Calu3 (cell line): ENCODE measurements at regions not wholly inside any gene's neighbourhood (a gene's known extent, or its start where the extent isn't known, plus 50 kb on each side); places are given as distances from the start of the nearest gene placed in this dataset.

Source experiments
- BruUV-seq: library from RNA; stranded (reverse); fragments of 400-500 nt; replicated peaks from 2 replicates; lab custom pipeline; 2021; lab: Mats Ljungman, UMichigan
- CTCF ChIA-PET: fragments of 300-600 bp; sonication (Branson Sonifier 250); formaldehyde crosslinking; loops from one replicate; lab custom pipeline; 2022; ENCODE audit warnings: antibody characterized with exemption; lab: Charles Lee
- DNase-seq: peaks from one replicate; pipeline ENCODE4 v3.0.0; 2022
- H3K27ac Mint-ChIP-seq: one replicate; pipeline ENCODE4 v1.8.0; 2022; ENCODE audit warnings: mixed read lengths; ENCODE audit not compliant: unreplicated experiment
- H3K27me3 Mint-ChIP-seq: one replicate; pipeline ENCODE4 v1.8.0; 2022; ENCODE audit warnings: mixed read lengths; ENCODE audit not compliant: unreplicated experiment
- H3K36me3 Mint-ChIP-seq: one replicate; pipeline ENCODE4 v1.8.0; 2022; ENCODE audit warnings: mild to moderate bottlenecking, moderate library complexity, mixed read lengths; ENCODE audit not compliant: insufficient read depth, unreplicated experiment
- H3K4me1 Mint-ChIP-seq: one replicate; pipeline ENCODE4 v1.8.0; 2022; ENCODE audit warnings: mild to moderate bottlenecking, low read depth, mixed read lengths; ENCODE audit not compliant: unreplicated experiment
- H3K4me3 Mint-ChIP-seq: one replicate; pipeline ENCODE4 v1.8.0; 2022; ENCODE audit warnings: mild to moderate bottlenecking, low read depth, moderate library complexity, mixed read lengths; ENCODE audit not compliant: unreplicated experiment
- H3K9me3 Mint-ChIP-seq: one replicate; pipeline ENCODE4 v1.8.0; 2022; ENCODE audit warnings: low read depth, mixed read lengths; ENCODE audit not compliant: unreplicated experiment
- intact Hi-C: fragments of 100-400 bp; cut with micrococcal nuclease; formaldehyde crosslinking; loops from one replicate; pipeline ENCODE4 v1.10.0; 2022; ENCODE audit not compliant: unreplicated experiment
- TF ChIP-seq, protein P1 (sequence below): fragments of 200-600 bp; IDR thresholded peaks from one replicate; pipeline ENCODE4 v1.8.0; 2022; ENCODE audit warnings: antibody characterized with exemption; ENCODE audit not compliant: unreplicated experiment

DNA sequence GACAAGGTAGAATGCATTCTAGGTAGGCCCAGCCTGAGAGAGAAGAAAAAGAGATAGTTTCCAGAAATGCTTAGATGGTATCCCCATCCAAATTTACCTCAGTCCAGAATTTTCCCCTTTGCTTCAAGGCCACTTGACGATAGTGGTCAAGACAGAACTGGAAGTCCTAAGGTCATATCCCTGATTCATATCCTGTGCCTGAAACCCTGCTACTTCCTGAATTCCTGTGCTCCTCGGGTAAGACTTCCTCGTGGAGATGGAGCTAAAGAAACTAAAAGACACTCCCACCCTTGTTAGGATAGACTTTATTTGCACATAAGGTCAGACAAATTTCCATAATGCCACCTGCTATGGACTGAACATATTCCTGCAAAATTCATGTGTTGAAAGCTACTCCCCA lies 175.9 kb downstream of the EVX1 start:
- Mint-ChIP-seq H3K27ac (peak overlapping the region; percentile 82), H3K36me3 (peaks cover 6% of the 10 kb centered on the region), H3K4me1 (peaks cover 44% of the 10 kb centered on the region), H3K9me3 (peaks cover 2% of the 10 kb centered on the region), H3K27me3 (no peaks in the 10 kb centered on the region), H3K4me3 (peak overlapping the region; percentile 16)
- no peak for DNase-seq
- TF ChIP-seq, protein P1, sequence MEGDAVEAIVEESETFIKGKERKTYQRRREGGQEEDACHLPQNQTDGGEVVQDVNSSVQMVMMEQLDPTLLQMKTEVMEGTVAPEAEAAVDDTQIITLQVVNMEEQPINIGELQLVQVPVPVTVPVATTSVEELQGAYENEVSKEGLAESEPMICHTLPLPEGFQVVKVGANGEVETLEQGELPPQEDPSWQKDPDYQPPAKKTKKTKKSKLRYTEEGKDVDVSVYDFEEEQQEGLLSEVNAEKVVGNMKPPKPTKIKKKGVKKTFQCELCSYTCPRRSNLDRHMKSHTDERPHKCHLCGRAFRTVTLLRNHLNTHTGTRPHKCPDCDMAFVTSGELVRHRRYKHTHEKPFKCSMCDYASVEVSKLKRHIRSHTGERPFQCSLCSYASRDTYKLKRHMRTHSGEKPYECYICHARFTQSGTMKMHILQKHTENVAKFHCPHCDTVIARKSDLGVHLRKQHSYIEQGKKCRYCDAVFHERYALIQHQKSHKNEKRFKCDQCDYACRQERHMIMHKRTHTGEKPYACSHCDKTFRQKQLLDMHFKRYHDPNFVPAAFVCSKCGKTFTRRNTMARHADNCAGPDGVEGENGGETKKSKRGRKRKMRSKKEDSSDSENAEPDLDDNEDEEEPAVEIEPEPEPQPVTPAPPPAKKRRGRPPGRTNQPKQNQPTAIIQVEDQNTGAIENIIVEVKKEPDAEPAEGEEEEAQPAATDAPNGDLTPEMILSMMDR, result no peak
- no TSS peak for BruUV-seq
- intact Hi-C loops, result no loop called here
- CTCF ChIA-PET, result interaction anchor here (1.0 to 1.6 kb wide), 3 partner anchors 8 to 643 kb away, joined by 3 to 5 read pairs (median 4); no protein-coding TSS in a partner anchor

DNA sequence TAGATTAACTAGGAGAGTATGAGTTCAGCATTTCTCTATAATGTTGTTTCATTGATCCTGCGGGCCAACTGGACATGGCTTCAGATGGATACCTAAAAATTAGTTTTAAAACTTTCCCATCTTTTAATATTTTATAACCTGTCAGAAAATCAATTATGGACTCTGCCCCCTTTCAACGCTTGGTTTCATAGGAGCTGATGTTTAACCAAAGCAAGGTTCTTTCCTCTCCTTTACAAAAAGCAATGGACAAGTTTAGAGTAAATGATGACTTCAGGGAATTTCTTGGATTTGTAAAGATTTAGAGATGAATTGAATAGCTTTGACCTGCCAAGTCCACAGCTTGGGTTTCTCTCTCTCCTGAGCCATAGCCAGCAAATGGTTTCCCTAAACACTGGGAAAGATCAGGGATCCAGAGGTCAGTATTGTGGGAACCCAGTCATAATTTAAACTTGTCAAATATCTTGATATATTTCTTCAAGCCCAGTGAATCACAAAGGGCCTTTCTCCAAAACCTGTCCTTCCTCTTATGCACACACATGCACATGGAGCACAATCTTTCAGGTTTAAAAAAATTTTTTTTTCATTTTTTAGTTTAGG lies 177.1 kb downstream of the EVX1 start:
- BruUV-seq, result no TSS peak
- peak; percentile 67 for DNase-seq
- H3K27me3 Mint-ChIP-seq, result no peaks in the 10 kb centered on the region
- H3K9me3 Mint-ChIP-seq, result peaks cover 2% of the 10 kb centered on the region
- peaks cover 11% of the 10 kb centered on the region for H3K36me3 Mint-ChIP-seq
- CTCF ChIA-PET, result interaction anchor here (0.6 to 1.6 kb wide), 7 partner anchors 10 to 930 kb away, joined by 3 to 5 read pairs (median 3); no protein-coding TSS in a partner anchor
- intact Hi-C loops, result loop anchor here (2.0 to 5.0 kb wide), 2 partner anchors 73 to 177 kb away; partner anchors contain the start of gene EVX1
- peak overlapping the region; percentile 16 for H3K4me3 Mint-ChIP-seq
- TF ChIP-seq, protein P1, result no peak
- peaks cover 56% of the 10 kb centered on the region for H3K4me1 Mint-ChIP-seq
- H3K27ac Mint-ChIP-seq, result peak overlapping the region; percentile 82

DNA sequence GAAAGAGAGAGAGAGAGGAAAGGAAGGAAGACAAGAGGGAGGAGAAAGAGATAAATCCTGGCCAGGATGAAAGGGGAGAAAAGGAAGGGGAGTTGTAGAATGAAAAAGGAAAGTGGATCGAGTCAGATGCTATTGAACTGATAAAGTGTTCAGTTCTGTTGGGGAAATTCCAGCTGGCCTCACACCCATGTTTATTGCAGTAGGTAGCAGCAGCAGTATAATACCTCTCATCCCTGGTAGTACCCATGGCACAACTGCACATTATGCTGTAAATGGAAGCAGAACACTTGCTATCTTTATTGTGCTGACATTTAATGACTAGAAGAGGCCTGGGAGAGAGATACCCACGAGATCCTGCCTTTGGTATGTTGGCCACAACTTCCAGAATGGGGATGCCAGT lies 178.1 kb downstream of the EVX1 start:
- Mint-ChIP-seq H3K4me3 (peak overlapping the region; percentile 6), H3K36me3 (peaks cover 11% of the 10 kb centered on the region), H3K27me3 (no peaks in the 10 kb centered on the region), H3K9me3 (peaks cover 2% of the 10 kb centered on the region), H3K27ac (peak overlapping the region; percentile 82), H3K4me1 (peaks cover 66% of the 10 kb centered on the region)
- CTCF ChIA-PET, result interaction anchor here (0.7 kb wide), 3 partner anchors 76 to 1996 kb away, joined by 3 read pairs; no protein-coding TSS in a partner anchor
- no TSS peak for BruUV-seq
- TF ChIP-seq, protein P1, result no peak
- intact Hi-C loops, result loop anchor here (2.0 to 5.0 kb wide), 2 partner anchors 74 to 178 kb away; partner anchors contain the start of gene EVX1
- DNase-seq, result no peak

DNA sequence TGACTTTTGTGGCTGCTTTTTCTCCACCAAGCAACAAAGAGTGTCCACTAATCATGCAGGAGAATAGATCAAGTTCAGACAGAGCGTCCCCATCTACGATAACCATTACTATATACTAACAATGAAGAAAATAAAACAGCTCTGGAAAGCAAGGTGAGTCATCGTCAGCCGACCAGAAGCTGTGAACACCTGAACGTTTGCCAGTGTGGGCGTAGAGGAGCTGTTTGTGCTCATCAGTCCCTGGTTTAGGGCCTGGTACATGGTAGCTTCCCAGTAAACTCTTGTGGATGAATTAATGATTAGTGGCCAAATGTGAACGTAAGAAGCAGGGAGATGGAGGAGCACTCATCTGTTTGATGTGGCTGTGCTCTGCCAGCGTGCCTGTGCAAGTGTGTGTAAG lies 180.7 kb downstream of the EVX1 start:
- intact Hi-C loops, result loop anchor here (5.0 kb wide), 1 partner anchor 181 kb away; the partner anchor contains the start of gene EVX1
- peak; percentile 77 for DNase-seq
- CTCF ChIA-PET, result interaction anchor here (0.5 to 1.5 kb wide), 13 partner anchors 9 to 716 kb away, joined by 3 to 14 read pairs (median 5); no protein-coding TSS in a partner anchor
- BruUV-seq, result no TSS peak
- peaks cover 62% of the 10 kb centered on the region for H3K4me1 Mint-ChIP-seq
- no peaks in the 10 kb centered on the region for H3K9me3 Mint-ChIP-seq
- H3K4me3 Mint-ChIP-seq, result peak overlapping the region; percentile 43
- H3K27me3 Mint-ChIP-seq, result no peaks in the 10 kb centered on the region
- peak overlapping the region; percentile 84 for H3K27ac Mint-ChIP-seq
- H3K36me3 Mint-ChIP-seq, result peaks cover 11% of the 10 kb centered on the region
- TF ChIP-seq, protein P1, result no peak
